Adrenal gland (tissue), 5 donors: ENCODE measurements at regions not wholly inside any gene's neighbourhood (a gene's known extent, or its start where the extent isn't known, plus 50 kb on each side); places are given as distances from the start of the nearest gene placed in this dataset.

Experiments used
- CTCF ChIP-seq, 6 experiments: fragments of 450-650 bp in 4 of 6; fragments of 200-600 bp in 2 of 6; sonication (generic) in 1 of 6; IDR thresholded peaks; 1 replicate in 5 of 6; 2 replicates in 1 of 6; pipeline versions ENCODE4 v1.5.1 to v1.8.0; 2016 to 2021; ENCODE audit warnings: antibody characterized with exemption in 6 of 6, mild to moderate bottlenecking in 2 of 6, moderate library complexity in 1 of 6
- POLR2A ChIP-seq, 2 donors: fragments of 450-650 bp; IDR thresholded peaks; one replicate each; pipeline ENCODE4 v1.6.1; 2017; ENCODE audit warnings: antibody characterized with exemption in 2 of 2, mild to moderate bottlenecking in 2 of 2, moderate library complexity in 1 of 2
- donor health status: DM: no; HTN: no; CAD: no.

- TF ChIP-seq POLR2A (IDR thresholded peaks at IDR 0.05) (no peak), CTCF (IDR thresholded peaks at IDR 0.05) (no peak)
These were observed 109.2 kb upstream of the NPY2R start for GRCh38 chr4:155099231-155099630.
